Umbilical cord (tissue), 1 donor: ENCODE measurements at regions not wholly inside any gene's neighbourhood (a gene's known extent, or its start where the extent isn't known, plus 50 kb on each side); places are given as distances from the start of the nearest gene placed in this dataset.

ENCODE experiments used
- DNase-seq: peaks from one replicate; pipeline ENCODE4 v3.0.0-alpha.2; 2015; ENCODE audit warnings: low spot score

- no peak for DNase-seq
Observed at GRCh38 chr2:147792966-147793617, 51.7 kb upstream of the ACVR2A start.

GRCh38 chr2:147790580-147790979 is 54.2 kb upstream of the ACVR2A start:
- no peak for DNase-seq

GRCh38 chr2:147789720-147790119 is 55.1 kb upstream of the ACVR2A start:
- DNase-seq = no peak

GRCh38 chr2:147789287-147789686 is 55.5 kb upstream of the ACVR2A start:
- no peak for DNase-seq

DNA sequence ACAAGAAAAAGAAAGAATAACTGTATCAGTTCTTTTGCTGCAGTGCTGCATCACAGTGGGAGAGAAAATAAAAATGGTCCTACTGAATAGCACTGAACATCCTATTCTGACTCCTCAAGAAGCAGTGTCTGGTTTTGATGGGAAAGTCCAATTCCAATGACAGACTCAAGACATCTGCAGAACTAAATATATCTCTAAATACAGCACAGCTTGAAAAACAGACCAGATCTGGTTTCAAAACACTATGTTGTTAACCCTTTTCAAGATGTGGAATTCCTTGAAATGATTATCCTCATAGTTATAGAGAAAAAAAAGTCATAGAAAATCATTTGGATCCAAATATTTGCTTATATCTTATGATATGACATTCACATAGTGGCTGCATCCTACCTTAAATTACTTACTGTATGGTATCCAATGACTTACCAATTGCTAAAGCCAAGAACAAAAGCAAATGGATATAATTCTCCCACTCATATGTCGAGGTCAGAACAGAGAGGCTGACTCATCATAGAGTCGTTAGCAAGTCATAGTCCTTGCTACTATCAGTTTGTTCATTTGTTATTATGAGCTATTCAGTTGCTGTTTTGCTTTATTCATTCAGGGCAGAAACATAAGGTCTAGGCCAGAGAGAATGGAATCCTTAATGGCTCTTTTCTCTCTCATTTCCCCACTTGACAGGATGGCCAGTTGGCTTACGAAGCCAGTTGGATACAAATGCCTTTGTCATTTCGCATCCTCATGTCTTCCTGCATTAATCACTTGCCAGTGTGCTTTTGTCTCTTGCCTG is 62.5 kb upstream of the ACVR2A start:
- no peak for DNase-seq

DNA sequence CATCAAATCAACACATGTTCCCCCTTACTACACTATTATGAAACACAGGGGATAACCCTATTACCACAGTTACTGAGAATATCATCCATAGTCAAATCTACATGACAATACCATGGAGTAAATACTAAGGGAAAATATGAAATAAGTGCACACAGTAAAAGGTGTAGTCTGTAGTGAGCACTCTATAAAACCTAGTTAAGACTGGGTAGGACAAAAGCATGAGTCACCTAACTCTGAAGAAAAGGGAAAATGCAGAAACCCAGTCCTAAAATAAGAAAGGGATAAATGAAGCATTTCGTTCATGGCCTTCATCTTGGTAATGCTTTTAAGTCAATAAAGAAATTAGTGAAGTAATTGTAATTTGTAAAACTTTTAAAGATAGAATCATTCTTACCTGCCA is 65.4 kb upstream of the ACVR2A start:
- DNase-seq = no peak

GRCh38 chr2:147777394-147777793 is 67.4 kb upstream of the ACVR2A start:
- DNase-seq = no peak

- no peak for DNase-seq
Observed at GRCh38 chr2:147774805-147775204, 70.0 kb upstream of the ACVR2A start.

DNA sequence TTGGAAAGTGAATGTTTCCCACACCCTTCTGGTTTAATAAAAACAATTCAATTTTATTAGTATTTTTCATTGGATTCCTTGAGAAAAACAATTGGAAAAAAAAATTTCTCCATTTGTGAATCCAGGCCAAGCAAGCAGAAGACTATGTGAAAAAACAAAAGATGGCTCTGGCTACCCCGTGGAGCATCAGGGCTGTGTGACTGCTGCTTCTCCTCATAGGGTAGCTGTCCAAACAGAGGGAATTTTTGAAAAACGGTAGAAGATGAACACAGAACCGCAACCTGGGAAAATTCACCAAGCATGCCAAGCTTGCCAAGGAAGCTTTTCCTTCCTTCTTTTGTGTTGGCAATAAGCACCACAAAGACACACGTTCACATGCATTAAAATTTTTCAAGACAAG is 71.3 kb upstream of the ACVR2A start:
- no peak for DNase-seq

DNA sequence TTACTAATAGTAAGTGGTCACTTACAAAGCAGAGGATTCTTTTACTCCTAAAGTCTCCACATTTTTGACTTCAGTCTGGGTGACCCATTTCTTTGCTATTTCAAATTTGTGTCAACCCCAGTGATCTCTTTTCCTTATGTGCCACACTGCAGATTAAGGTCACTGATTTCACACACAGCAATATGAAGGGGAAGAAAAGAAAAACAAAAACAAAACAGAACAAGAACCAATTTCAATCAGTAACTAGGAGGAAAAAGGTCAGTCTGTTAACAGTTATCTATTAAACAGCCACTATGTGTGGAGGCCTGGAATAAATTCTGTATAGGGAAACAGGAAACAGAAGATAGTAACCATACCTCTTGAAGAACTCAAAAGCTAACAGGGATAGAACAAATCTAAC is 72.0 kb upstream of the ACVR2A start:
- DNase-seq = no peak

GRCh38 chr2:147763861-147764260 is 81.0 kb upstream of the ACVR2A start:
- DNase-seq = no peak

DNA sequence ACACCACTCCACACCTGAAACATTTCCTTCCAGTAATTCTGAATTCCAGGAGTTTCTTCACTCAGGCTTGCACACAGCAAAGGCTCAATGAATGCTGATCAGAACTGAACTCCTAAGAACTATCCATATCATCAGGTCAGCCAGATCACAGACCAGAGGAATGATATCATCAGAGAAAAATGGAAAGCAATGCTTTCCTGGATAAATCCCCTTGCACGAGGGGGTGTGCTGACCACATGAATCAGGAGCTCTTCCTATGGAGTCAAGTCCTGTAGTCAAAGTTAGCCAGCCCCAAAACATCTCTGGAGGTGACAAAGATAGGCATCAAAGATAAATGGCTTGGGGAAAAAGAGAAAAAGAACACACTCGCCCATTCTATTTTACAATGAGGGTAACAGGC is 83.8 kb upstream of the ACVR2A start:
- DNase-seq = peak; percentile 29

DNA sequence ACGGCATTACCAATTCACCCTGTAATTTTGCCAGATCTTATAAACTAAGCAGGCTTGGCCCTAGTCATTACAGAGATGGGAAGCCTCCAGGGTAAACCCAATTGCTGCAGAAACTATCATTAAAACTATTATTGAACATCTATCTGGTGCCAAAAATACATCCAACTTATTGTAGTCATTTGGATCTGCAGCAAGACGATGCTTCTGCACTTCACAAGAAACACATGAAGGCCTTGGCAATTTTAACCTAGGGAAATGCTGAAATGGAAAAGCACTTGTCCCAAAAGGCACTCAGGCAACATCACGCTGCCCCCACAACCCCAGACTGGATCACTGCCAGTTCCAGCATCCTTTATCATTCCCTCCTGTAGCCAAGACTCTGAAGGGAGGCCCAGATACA is 85.3 kb upstream of the ACVR2A start:
- DNase-seq = no peak

DNA sequence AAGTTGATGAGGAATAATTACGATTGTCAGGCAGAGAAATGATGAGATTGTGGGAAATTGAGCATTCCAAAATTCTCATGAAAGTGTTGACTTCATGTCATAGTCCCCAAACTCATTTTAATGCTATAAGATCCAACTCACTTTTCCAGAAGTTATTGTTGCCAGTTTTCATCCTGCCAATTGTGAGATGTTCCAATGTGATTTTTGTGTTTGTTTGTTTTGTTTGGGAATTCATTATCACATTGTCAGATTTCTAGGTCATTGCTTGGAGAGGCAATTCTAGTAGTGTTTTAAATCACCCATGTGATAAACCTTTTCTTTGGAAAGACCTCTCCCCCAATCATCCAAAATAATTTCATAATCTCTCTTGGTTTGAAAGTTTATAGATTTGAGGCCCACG is 86.0 kb upstream of the ACVR2A start:
- no peak for DNase-seq

DNA sequence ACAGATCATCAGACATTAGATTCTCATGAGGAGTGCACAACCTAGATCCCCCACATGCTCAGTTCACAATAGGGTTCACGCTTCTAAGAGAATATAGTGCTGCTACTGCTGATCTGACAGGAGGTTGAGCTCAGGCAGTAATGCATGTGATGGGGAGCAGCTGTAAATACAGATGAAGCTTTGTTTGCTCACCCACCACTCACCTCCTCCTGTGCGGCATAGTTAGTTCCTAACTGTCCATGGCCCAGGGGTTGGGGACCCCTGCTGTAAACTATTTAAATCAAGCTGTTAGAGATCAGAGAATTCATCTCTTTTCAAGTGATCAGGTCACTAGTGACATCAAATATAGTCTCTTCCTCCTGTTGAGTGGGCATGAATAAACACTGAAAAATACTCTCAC is 88.8 kb upstream of the ACVR2A start:
- no peak for DNase-seq

DNA sequence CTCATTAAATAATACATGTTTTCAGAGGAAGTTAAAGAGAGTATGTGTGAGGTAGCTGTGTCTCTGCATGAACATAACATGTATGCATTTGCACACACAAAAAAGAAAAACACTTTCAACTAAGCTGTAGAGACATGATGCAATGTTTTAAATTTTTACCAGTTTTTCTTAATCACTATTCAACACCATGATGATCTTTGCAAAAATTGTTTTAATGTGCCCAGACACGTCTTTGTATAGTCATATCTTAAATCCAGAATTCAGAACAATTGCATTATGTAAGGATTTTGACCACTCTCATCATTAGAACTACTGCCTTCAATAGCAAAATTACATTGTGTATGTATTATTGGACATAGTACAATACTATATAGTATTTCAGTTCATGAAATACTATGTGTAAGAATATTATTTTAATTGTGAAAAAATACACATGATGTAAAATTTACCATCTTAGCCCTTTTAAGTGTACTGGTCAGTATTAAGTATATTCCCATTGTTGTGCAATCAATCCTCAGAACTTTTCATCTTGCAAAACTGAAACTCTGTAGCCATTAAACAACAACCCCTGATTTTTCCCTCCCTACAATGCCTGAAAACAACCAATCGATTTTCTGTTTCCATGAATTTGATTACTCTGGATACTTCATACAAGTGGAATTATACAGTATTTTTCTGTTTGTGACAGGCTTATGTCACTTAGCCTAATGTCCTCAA is 104.5 kb upstream of the ACVR2A start:
- DNase-seq = no peak

GRCh38 chr2:147739508-147739907 is 105.3 kb upstream of the ACVR2A start:
- no peak for DNase-seq

GRCh38 chr2:147718831-147719230 is 126.0 kb upstream of the ACVR2A start:
- DNase-seq = peak; percentile 80

DNA sequence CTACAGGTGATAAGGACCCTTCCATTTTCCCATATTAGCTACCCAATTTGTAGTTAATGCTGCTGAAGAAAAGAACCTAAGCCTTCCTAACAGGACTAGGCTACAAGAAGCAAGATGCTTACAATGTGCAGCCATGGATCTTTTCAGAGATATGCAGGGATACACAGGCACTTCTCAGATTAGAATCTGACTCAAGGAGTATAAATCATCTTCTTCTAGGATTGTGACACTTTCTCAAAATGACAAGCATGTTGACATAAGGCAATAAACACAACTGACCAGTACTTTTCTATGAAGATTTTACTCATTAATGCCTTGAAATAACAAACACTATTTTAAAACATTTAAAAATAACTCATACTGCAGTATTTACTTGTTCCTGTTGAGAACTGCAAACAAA is 127.9 kb upstream of the ACVR2A start:
- peak; percentile 26 for DNase-seq

GRCh38 chr2:147715807-147716206 is 129.0 kb upstream of the ACVR2A start:
- peak; percentile 41 for DNase-seq

GRCh38 chr2:147714582-147714981 is 130.2 kb upstream of the ACVR2A start:
- DNase-seq = peak; percentile 28

DNA sequence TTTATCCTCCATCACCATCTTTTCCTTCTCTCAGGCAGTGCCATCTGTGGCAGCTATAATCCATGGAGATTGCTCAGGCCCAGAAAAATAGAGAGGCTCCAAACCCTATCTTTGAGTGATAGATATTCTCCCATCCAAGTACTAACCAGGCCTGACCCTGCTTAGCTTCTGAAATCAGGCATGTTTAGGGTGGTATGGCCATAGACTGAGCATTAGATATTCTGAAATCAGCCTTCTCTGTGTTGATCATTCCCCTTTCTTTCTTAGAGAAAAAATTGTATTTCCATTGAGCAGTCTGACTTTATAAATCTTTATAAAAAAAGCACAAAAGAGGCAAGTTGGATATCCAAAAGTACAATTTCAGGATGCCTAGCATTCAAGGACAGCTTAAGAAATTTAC is 131.5 kb upstream of the ACVR2A start:
- DNase-seq = no peak

DNA sequence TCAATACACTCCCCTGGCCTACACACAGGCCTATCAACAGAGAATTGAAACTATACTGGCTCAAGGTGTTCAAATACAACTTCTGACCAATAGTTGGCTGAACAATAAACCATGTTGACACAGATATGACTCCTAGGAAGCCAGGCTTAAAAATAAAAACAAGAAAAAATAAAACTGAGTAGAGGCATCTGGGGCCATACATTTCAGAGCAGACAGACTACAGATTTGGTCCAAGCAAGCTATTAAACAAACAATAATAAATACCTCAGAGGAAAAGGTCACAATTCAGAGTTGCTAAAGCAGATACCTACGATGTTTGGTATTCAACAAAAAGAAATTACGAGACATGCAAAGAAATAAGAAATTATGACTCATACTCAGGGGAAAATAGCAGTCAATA is 132.8 kb upstream of the ACVR2A start:
- no peak for DNase-seq
